B cell (primary cell): ENCODE measurements at regions not wholly inside any gene's neighbourhood (a gene's known extent, or its start where the extent isn't known, plus 50 kb on each side); places are given as distances from the start of the nearest gene placed in this dataset.
"Not testable (repeated sequence)": the region's sequence is repeated elsewhere in the genome, so short reads cannot be mapped to it uniquely, and the experiment has no call there.

ENCODE experiments used
- EZH2 ChIP-seq: IDR thresholded peaks from 2 replicates; pipeline ENCODE4 v1.6.1; 2012; ENCODE audit warnings: borderline replicate concordance, low read depth, mild to moderate bottlenecking, moderate library complexity, low read length; ENCODE audit not compliant: insufficient read depth, poor library complexity, severe bottlenecking
- TF ChIP-seq, protein P1 (sequence below): fragments of 200-600 bp; IDR thresholded peaks from one replicate; pipeline ENCODE4 v1.8.0; 2022; ENCODE audit warnings: antibody characterized with exemption, mild to moderate bottlenecking

DNA sequence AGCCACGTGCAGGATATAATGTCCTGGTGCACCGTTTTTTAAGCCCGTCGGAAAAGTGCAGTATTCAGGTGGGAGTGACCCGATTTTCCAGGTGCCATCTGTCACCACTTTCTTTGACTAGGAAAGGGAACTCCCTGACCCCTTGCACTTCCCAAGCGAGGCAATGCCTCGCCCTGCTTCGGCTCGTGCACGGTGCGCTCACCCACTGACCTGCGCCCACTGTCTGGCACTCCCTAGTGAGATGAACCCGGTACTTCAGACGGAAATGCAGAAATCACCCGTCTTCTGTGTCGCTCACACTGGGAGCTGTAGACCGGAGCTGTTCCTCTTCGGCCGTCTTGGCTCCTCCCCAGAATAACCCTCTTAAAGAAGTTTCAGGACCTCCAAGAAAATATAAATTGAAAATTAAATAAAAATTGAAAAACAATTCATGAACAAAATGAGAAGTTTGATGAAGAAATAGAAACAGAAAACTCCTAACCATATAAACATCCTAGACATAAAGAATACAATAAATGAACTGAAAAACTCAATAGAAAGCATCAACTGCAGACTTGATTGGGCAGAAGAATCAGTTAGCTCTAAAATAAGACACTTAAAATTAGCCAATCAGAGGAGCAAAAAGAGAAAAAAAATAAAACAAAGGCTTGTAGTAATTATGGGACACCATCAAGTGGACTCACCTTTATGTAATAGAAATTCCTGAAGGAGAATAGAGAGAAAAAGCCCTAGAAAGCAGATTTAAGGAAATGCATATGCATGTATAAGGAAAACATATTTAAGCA, 249.3 kb upstream of the GOT2 start:
- TF ChIP-seq, protein P1, sequence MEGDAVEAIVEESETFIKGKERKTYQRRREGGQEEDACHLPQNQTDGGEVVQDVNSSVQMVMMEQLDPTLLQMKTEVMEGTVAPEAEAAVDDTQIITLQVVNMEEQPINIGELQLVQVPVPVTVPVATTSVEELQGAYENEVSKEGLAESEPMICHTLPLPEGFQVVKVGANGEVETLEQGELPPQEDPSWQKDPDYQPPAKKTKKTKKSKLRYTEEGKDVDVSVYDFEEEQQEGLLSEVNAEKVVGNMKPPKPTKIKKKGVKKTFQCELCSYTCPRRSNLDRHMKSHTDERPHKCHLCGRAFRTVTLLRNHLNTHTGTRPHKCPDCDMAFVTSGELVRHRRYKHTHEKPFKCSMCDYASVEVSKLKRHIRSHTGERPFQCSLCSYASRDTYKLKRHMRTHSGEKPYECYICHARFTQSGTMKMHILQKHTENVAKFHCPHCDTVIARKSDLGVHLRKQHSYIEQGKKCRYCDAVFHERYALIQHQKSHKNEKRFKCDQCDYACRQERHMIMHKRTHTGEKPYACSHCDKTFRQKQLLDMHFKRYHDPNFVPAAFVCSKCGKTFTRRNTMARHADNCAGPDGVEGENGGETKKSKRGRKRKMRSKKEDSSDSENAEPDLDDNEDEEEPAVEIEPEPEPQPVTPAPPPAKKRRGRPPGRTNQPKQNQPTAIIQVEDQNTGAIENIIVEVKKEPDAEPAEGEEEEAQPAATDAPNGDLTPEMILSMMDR = not testable (repeated sequence)
- not testable (repeated sequence) for TF ChIP-seq EZH2
